ENCODE measurements at regions not wholly inside any gene's neighbourhood (a gene's known extent, or its start where the extent isn't known, plus 50 kb on each side); places are given as distances from the start of the nearest gene placed in this dataset.

DNA sequence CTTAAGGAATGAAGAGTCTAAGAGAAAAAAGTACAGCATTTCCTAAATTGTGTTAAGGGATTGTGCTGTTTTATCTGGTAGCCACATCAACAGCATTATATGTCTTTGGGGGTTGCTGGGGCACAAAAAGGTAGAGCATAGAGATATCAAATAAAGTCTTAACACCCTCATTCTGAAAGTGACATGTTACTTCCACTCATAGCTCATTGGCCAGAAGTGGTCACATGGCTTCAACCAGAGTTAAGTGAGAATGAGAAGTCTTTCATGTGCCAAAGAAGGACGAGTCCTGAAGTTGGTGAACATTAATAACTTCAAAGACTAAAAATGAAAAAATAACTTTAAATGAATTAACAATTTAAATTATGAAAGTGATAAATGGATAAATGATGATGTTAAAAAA is 175.7 kb upstream of the ZEB2 start:
- no peak for TF ChIP-seq CTCF (IDR thresholded peaks at IDR 0.05; ENCODE audit: low read depth, low read length, missing control alignments)
- H3K4me3 ChIP-seq (replicated peaks; ENCODE audit: low read depth, low read length), result no peak overlapping the region
- DNase-seq (ENCODE audit: extremely low read depth, low read depth), result no peak

DNA sequence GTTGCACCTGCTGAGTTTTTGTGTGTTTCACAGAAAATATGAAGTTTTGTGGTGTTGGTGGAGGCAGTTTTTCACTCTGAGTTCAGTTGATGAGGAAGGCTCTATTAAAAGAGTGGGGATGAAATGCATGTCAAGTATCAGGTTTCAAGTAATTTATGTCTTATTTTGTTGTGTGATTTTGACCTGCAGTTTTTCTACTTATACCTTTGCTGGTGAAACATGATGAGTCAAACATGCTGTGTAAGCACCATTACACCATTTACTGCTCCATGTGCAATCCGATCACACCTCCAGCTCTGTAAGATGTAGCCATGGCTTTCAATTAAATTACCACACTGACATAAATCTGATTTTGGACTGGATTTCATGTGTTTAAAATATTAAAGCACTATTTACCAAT is 174.5 kb upstream of the ZEB2 start:
- TF ChIP-seq CTCF (IDR thresholded peaks at IDR 0.05; ENCODE audit: low read depth, low read length, missing control alignments), result no peak
- no peak for DNase-seq (ENCODE audit: extremely low read depth, low read depth)
- no peak overlapping the region for H3K4me3 ChIP-seq (replicated peaks; ENCODE audit: low read depth, low read length)

DNA sequence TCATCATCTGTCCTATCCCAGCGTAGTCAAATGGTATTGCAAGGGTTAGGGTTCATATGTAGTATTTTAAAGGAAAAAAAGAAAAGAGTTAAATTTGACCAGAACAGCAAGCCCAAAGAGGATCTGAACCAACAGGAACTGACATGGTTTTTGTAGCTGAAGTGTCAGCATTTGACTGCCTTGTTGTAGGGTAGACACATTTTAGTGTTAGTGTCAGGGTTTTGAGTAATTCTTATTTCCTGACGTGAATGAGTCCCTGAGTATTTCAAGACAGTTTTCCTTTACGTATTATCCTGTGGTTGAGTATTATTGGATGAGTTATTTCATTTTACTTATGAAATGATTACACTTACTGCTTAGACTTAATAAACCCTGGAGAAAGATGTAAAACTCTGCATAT is 173.3 kb upstream of the ZEB2 start:
- no peak for TF ChIP-seq CTCF (IDR thresholded peaks at IDR 0.05; ENCODE audit: low read depth, low read length, missing control alignments)
- H3K4me3 ChIP-seq (replicated peaks; ENCODE audit: low read depth, low read length), result no peak overlapping the region
- no peak for DNase-seq (ENCODE audit: extremely low read depth, low read depth)

DNA sequence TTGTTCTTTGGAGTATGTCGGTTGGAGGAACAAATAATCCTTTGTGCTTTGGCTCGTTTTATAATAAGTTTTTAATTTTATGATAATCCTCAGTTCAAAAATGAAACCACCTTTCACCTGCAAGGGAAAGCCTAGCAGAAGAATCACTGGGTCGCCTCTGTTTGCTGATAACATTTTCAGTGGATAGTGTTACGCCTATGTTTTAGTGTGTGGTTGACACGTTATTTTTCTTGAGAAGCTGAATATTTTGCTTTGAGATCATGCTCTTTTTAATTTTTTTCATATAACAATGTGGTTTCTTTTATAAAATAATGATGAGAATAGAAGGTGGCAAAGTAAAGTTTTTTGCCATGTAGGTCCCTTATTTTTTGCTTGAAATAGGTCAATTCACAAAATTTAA is 172.7 kb upstream of the ZEB2 start:
- DNase-seq (ENCODE audit: extremely low read depth, low read depth), result no peak
- no peak for TF ChIP-seq CTCF (IDR thresholded peaks at IDR 0.05; ENCODE audit: low read depth, low read length, missing control alignments)
- H3K4me3 ChIP-seq (replicated peaks; ENCODE audit: low read depth, low read length), result no peak overlapping the region

DNA sequence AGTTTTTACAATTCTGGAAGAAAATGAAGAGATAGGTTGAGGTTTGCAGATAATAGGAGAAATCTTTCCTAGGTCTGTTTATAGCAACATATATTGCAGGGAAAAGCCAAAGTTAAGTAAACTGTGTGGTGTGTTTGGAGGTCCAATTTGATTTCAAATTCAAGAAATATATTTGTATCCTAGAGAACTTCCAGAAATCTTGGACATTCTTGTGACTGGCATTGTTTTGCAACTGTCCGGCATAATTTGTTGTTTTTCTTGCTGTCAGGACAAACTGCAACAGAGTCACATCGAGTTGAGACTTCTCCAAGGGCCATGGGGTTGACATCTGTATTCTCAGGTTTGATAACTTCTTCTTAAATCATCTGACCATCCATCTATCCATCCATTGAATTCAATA is 170.9 kb upstream of the ZEB2 start:
- no peak for DNase-seq (ENCODE audit: extremely low read depth, low read depth)
- TF ChIP-seq CTCF (IDR thresholded peaks at IDR 0.05; ENCODE audit: low read depth, low read length, missing control alignments), result no peak
- H3K4me3 ChIP-seq (replicated peaks; ENCODE audit: low read depth, low read length), result no peak overlapping the region

- DNase-seq (ENCODE audit: extremely low read depth, low read depth), result no peak
- no peak overlapping the region for H3K4me3 ChIP-seq (replicated peaks; ENCODE audit: low read depth, low read length)
- no peak for TF ChIP-seq CTCF (IDR thresholded peaks at IDR 0.05; ENCODE audit: low read depth, low read length, missing control alignments)
Measured at GRCh38 chr2:144686518-144687215, 166.7 kb upstream of the ZEB2 start.

- DNase-seq (ENCODE audit: extremely low read depth, low read depth), result no peak
- no peak for TF ChIP-seq CTCF (IDR thresholded peaks at IDR 0.05; ENCODE audit: low read depth, low read length, missing control alignments)
- no peak overlapping the region for H3K4me3 ChIP-seq (replicated peaks; ENCODE audit: low read depth, low read length)
Measured at GRCh38 chr2:144683966-144684365, 164.0 kb upstream of the ZEB2 start.

Data from HFF-Myc (cell line).